ENCODE measurements at regions not wholly inside any gene's neighbourhood (a gene's known extent, or its start where the extent isn't known, plus 50 kb on each side); places are given as distances from the start of the nearest gene placed in this dataset.
"Not testable (repeated sequence)": the region's sequence is repeated elsewhere in the genome, so short reads cannot be mapped to it uniquely, and the experiment has no call there.

DNA sequence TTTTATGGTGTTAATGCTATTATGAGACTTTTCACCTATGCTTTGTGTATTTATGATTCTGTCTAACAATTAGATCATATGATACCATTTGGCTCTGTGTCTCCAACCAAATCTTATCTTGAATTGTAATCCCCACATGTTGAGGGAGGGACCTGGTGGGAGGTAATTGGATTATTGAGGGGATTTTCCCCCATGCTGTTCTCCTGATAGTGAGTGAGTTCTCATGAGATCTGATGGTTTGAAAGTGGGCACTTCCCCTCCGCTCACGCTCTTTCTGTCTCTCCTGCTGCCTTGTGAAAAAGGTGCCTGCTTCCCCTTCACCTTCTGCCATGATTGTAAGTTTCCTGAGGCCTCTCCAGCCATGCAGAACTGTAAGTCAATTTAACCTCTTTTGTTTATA lies 71.6 kb upstream of the NOX4 start:
- H3K27ac ChIP-seq (ENCODE audit: low read length, poor library complexity, severe bottlenecking); H3K27me3 ChIP-seq (ENCODE audit: control insufficient read depth in 1 of 2, insufficient read depth in 1 of 2, low read length in 2 of 2); H3K18ac ChIP-seq (ENCODE audit: low read depth in 1 of 2, low read length in 2 of 2); H3K9ac ChIP-seq (ENCODE audit: low read length); H2BK15ac ChIP-seq (ENCODE audit: low read depth, poor library complexity, severe bottlenecking); H4K91ac ChIP-seq (ENCODE audit: low read length); H2BK12ac ChIP-seq (ENCODE audit: low read length in 2 of 2); H3K9me3 ChIP-seq (ENCODE audit: control insufficient read depth, low read length); H3K4me2 ChIP-seq (ENCODE audit: low read length, poor library complexity, severe bottlenecking); H2BK5ac ChIP-seq (ENCODE audit: low read depth, low read length, poor library complexity, severe bottlenecking); H3K79me1 ChIP-seq (replicated peaks; ENCODE audit: low read length, poor library complexity, severe bottlenecking); H2AFZ ChIP-seq (ENCODE audit: low read depth, low read length); H2AK5ac ChIP-seq (ENCODE audit: low read length, severe bottlenecking); H3K36me3 ChIP-seq (ENCODE audit: control insufficient read depth in 1 of 2, insufficient read depth in 2 of 2, low read depth in 1 of 2, low read length in 2 of 2); H2BK120ac ChIP-seq (ENCODE audit: low read depth, low read length); H3K14ac ChIP-seq (ENCODE audit: low read length in 2 of 2); H4K8ac ChIP-seq (ENCODE audit: low read length); H3K4me1 ChIP-seq (ENCODE audit: control insufficient read depth, insufficient read depth, low read depth, low read length); DNase-seq; H3K23ac ChIP-seq (ENCODE audit: low read length in 2 of 2); H3K4me3 ChIP-seq (ENCODE audit: insufficient read depth in 1 of 2, low read depth in 1 of 2, low read length in 2 of 2); H3K4ac ChIP-seq (ENCODE audit: low read depth in 1 of 2, low read length in 2 of 2): not testable (repeated sequence)
- WGBS: 69% methylated on average over 2 of the region's 2 CpGs

DNA sequence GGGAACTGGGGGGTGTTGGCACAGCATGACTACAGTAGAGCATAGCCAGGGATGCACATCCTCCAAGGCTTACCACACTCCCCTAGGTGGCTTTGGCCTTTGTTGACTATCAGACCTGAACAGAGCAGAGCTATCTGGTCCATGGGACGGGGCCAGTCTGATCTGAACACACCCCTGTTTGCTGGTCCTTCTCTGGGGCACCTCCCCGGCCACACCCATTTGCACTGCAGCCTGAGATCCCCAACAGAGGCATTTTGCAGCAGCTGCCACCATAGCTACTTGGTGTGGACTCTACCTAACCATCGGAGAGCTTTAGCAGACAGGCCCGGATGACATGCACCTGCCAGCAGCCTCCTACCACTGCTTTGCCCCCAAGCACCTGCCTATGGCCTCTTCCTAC lies 75.8 kb upstream of the NOX4 start:
- Histone ChIP-seq H2BK12ac (ENCODE audit: low read length in 2 of 2) (no peak overlapping the region), H3K27me3 (ENCODE audit: control insufficient read depth in 1 of 2, insufficient read depth in 1 of 2, low read length in 2 of 2) (no peaks in the 10 kb centered on the region)
- WGBS: 84% methylated on average over 4 of the region's 4 CpGs

DNA sequence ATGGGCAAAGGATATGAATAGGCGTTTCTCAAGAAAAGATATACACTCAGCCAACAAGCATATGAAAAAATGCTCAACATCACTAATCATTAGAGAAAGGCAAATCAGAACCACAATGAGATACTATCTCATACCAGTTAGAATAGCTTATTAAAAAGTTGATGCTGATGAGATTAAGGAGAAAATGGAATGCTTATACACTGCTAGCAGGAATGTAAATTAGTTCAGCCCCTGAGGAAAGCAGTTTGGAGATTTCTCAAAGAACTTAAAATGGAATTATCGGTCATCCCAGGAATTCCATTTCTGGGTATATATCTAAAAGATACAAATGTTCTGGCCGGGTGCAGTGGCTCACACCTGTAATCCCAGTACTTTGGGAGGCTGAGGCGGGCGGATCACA lies 78.2 kb upstream of the NOX4 start:
- H2BK120ac ChIP-seq (ENCODE audit: low read depth, low read length); H2AK5ac ChIP-seq (ENCODE audit: low read length, severe bottlenecking); H3K9me3 ChIP-seq (ENCODE audit: control insufficient read depth, low read length); H2BK5ac ChIP-seq (ENCODE audit: low read depth, low read length, poor library complexity, severe bottlenecking); H3K14ac ChIP-seq (ENCODE audit: low read length in 2 of 2); H2BK15ac ChIP-seq (ENCODE audit: low read depth, poor library complexity, severe bottlenecking); H3K4me1 ChIP-seq (ENCODE audit: control insufficient read depth, insufficient read depth, low read depth, low read length); H3K23ac ChIP-seq (ENCODE audit: low read length in 2 of 2); H3K4me2 ChIP-seq (ENCODE audit: low read length, poor library complexity, severe bottlenecking); H2AFZ ChIP-seq (ENCODE audit: low read depth, low read length); H3K79me1 ChIP-seq (replicated peaks; ENCODE audit: low read length, poor library complexity, severe bottlenecking); DNase-seq; H3K4ac ChIP-seq (ENCODE audit: low read depth in 1 of 2, low read length in 2 of 2); H3K27me3 ChIP-seq (ENCODE audit: control insufficient read depth in 1 of 2, insufficient read depth in 1 of 2, low read length in 2 of 2); H4K8ac ChIP-seq (ENCODE audit: low read length); H2BK12ac ChIP-seq (ENCODE audit: low read length in 2 of 2); H3K36me3 ChIP-seq (ENCODE audit: control insufficient read depth in 1 of 2, insufficient read depth in 2 of 2, low read depth in 1 of 2, low read length in 2 of 2); H3K9ac ChIP-seq (ENCODE audit: low read length); H3K18ac ChIP-seq (ENCODE audit: low read depth in 1 of 2, low read length in 2 of 2); H3K27ac ChIP-seq (ENCODE audit: low read length, poor library complexity, severe bottlenecking); H4K91ac ChIP-seq (ENCODE audit: low read length); H3K4me3 ChIP-seq (ENCODE audit: insufficient read depth in 1 of 2, low read depth in 1 of 2, low read length in 2 of 2): not testable (repeated sequence)
- 92% methylated on average over 5 of the region's 5 CpGs for WGBS

More for the DNA sequence above, 75.8 kb upstream of the NOX4 start:
- Histone ChIP-seq H4K8ac (ENCODE audit: low read length) (no peak overlapping the region), H3K4me2 (ENCODE audit: low read length, poor library complexity, severe bottlenecking) (no peak overlapping the region), H2AK5ac (ENCODE audit: low read length, severe bottlenecking) (no peak overlapping the region), H2AFZ (ENCODE audit: low read depth, low read length) (no peak overlapping the region), H3K79me1 (replicated peaks; ENCODE audit: low read length, poor library complexity, severe bottlenecking) (no peaks in the 10 kb centered on the region), H4K91ac (ENCODE audit: low read length) (peak overlapping the region; percentile 50), H3K9ac (ENCODE audit: low read length) (no peak overlapping the region), H3K18ac (ENCODE audit: low read depth in 1 of 2, low read length in 2 of 2) (no peak overlapping the region), H2BK15ac (ENCODE audit: low read depth, poor library complexity, severe bottlenecking) (no peak overlapping the region), H3K36me3 (ENCODE audit: control insufficient read depth in 1 of 2, insufficient read depth in 2 of 2, low read depth in 1 of 2, low read length in 2 of 2) (no peaks in the 10 kb centered on the region), H2BK120ac (ENCODE audit: low read depth, low read length) (no peak overlapping the region), H3K4me1 (ENCODE audit: control insufficient read depth, insufficient read depth, low read depth, low read length) (no peaks in the 10 kb centered on the region), H3K4me3 (ENCODE audit: insufficient read depth in 1 of 2, low read depth in 1 of 2, low read length in 2 of 2) (no peak overlapping the region), H3K23ac (ENCODE audit: low read length in 2 of 2) (no peak overlapping the region), H3K9me3 (ENCODE audit: control insufficient read depth, low read length) (no peaks in the 10 kb centered on the region), H3K14ac (ENCODE audit: low read length in 2 of 2) (no peak overlapping the region), H2BK5ac (ENCODE audit: low read depth, low read length, poor library complexity, severe bottlenecking) (no peak overlapping the region), H3K27ac (ENCODE audit: low read length, poor library complexity, severe bottlenecking) (no peak overlapping the region), H3K4ac (ENCODE audit: low read depth in 1 of 2, low read length in 2 of 2) (no peak overlapping the region)
- no peak for DNase-seq

DNA sequence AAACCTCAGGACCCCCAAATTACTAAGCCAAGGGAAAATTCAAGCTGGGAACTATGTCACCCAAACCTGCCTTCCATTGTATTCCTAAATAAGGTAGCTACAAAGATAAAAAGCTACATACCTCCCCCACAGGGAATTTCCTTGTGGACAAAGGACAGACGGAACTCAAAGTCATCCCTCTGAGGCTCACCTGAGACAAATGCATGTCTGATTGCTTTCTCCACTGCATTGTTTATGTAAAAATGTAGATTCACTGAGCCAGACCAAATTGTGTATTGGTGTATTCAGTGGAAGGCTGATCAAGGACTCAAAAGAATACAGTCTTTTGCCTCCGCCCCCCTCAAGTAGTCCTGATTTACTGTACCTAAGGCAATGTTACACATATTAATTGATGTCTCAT lies 80.5 kb upstream of the NOX4 start:
- DNase-seq; H2BK15ac ChIP-seq (ENCODE audit: low read depth, poor library complexity, severe bottlenecking); H3K27me3 ChIP-seq (ENCODE audit: control insufficient read depth in 1 of 2, insufficient read depth in 1 of 2, low read length in 2 of 2); H3K4ac ChIP-seq (ENCODE audit: low read depth in 1 of 2, low read length in 2 of 2); H3K14ac ChIP-seq (ENCODE audit: low read length in 2 of 2); H3K4me3 ChIP-seq (ENCODE audit: insufficient read depth in 1 of 2, low read depth in 1 of 2, low read length in 2 of 2); H4K8ac ChIP-seq (ENCODE audit: low read length); H3K18ac ChIP-seq (ENCODE audit: low read depth in 1 of 2, low read length in 2 of 2); H3K23ac ChIP-seq (ENCODE audit: low read length in 2 of 2); H2AFZ ChIP-seq (ENCODE audit: low read depth, low read length); H3K4me2 ChIP-seq (ENCODE audit: low read length, poor library complexity, severe bottlenecking); H3K4me1 ChIP-seq (ENCODE audit: control insufficient read depth, insufficient read depth, low read depth, low read length); H3K79me1 ChIP-seq (replicated peaks; ENCODE audit: low read length, poor library complexity, severe bottlenecking); H2BK5ac ChIP-seq (ENCODE audit: low read depth, low read length, poor library complexity, severe bottlenecking); H3K27ac ChIP-seq (ENCODE audit: low read length, poor library complexity, severe bottlenecking); H3K9ac ChIP-seq (ENCODE audit: low read length); H3K9me3 ChIP-seq (ENCODE audit: control insufficient read depth, low read length); H2BK120ac ChIP-seq (ENCODE audit: low read depth, low read length); H3K36me3 ChIP-seq (ENCODE audit: control insufficient read depth in 1 of 2, insufficient read depth in 2 of 2, low read depth in 1 of 2, low read length in 2 of 2); H2BK12ac ChIP-seq (ENCODE audit: low read length in 2 of 2); H2AK5ac ChIP-seq (ENCODE audit: low read length, severe bottlenecking); H4K91ac ChIP-seq (ENCODE audit: low read length): not testable (repeated sequence)
- WGBS: 93% methylated on average over 1 of the region's 2 CpGs
